Germinal center (tissue), 1 donor: ENCODE measurements at regions not wholly inside any gene's neighbourhood (a gene's known extent, or its start where the extent isn't known, plus 50 kb on each side); places are given as distances from the start of the nearest gene placed in this dataset.

ENCODE experiments used
- DNase-seq: peaks from one replicate; pipeline ENCODE4 v3.0.0; 2012; ENCODE audit warnings: mixed read lengths, low spot score

DNA sequence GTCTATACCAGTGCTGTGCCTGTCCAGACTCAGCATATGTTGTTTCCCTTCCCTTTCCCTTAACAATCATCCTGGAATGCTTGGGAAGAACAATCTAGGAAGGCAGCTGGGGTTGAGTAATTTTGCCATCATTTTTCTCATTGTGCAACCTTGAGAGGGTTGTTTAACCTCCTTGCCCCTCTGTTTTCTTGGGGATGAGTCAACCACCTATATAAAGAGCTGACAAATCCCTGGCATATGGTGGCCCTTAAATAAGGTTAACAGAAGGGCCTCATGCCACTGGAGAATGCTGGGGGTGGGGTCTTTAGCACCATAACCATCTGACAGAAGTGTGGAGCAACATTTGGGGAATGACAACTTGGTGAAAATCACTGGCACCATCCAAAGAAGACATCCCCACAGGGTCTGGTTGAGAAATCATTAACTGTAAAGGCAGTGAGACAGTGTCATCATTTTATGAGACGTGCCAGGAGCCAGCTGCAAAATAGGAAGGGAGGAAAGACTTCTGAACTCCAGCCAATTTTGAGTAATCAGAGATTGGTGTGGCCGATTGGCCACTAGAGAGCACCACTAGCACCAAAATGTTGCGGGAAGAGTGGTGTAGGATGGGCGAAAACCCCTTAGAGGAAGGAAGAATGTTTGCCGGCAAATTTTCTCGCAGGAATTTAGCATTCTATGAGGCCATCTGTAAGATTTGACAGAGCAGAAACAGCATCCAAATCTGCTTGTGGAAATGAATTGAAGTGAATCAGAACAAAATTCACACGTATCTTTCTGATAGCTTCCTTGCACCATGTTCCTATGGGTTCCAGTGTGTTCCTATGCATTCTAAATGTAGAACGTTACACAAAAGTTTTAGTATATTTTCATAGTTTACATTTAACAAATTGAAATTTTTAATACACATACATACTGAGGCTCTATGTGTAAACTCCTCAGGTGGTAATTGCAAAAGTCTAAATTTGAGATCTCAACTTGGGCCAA is 113.8 kb downstream of the MSX2 start:
- DNase-seq = no peak

DNA sequence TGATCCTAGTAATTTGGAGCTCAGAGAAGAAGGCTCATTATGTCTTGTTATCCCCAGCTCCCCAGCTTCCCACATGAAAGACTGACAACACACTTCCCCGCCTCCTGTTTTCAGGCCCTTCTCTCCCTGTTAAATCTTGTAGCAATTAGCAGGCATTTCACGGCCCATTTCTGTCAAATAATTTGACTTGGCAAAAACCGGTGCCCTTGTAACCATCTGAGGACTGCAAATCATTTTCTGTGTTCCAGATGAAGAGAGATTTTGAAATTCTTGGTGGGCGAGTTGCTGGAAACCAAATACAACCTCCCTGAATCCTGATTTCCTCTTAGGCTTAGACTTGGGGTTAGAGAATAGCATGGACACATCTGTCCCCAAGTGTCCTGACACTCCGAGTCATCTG is 109.7 kb downstream of the MSX2 start:
- DNase-seq = no peak

DNA sequence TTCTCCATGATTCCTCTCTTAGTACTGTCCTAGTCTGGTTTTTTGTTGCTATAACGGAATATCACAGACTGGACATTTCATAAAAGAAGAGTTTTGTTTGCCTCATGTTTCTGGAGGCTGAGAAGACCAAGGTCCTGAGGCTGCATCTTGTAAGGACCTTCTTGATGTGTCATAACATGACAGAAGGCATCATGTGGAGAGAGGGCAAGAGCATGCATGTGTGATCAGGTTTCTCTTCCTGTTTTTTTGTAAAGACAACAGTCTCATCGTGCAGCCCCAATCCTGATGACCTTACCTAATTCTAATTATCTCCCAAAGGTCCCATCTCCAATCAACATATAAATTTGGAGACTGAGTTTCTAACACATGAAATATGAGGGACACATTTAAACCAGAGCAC is 108.4 kb downstream of the MSX2 start:
- DNase-seq = no peak

DNA sequence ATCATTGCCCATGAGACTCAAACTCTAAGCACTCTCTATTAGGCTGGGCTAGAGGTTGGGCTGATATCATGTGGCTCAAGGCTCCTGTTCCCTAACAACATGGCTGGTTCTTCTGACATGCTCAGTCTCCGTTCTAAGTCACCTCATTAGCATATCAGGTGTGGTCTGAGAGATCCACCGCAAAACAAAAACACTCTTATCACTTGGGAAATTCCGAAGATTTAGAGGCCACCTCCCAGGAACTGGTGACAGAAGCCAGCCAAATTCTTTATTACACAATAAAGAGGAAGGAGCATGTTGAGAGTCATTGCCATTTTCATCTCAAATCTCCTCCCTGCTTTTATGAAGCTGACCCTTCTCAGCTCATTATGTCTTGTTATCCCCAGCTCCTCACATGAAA is 107.6 kb downstream of the MSX2 start:
- DNase-seq = no peak

DNA sequence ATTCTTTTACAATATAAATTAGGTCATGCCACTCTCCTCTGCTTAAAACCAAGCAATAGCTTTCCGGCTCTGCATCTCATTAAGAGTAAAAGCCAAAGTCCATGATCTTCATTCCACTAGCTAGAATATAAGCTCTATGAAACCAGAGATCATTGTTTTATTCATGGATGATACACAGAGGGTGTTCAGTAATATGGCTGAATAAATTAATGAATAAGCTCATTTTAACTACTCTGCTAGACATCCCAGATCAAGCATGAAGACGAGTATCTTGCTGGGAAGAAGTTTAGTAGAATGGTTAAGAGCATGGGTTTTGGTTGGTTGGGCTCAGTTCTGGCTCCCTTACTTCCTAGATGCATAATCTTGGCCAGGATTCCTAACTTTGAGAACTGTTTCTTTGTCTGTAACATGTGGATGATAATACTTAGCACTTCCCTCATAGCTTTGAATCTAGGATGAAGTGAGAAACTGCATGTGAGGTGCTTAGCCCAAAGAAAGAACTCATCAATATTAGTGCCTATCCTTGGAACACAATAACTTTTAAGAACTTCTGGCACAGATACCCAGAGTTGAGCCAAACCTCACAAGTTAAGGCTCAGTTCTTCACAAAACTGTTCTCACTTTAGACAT is 106.8 kb downstream of the MSX2 start:
- no peak for DNase-seq

DNA sequence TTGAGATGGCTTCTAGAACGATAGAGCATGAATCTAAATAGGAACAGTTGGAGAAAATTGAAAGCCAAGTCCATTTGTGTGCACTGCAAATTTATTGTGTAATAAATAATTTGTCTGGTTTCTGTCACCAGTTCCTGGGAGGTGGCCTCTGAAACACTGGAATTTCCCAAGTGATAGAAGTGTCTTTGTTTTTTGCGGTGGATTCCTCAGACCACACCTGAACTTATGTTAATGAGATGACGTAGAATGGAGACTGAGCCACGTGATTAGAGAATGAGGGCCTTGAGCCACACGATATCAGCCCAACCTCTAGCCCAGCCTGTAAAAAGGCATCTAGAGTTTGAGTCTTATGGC is 105.1 kb downstream of the MSX2 start:
- no peak for DNase-seq

DNA sequence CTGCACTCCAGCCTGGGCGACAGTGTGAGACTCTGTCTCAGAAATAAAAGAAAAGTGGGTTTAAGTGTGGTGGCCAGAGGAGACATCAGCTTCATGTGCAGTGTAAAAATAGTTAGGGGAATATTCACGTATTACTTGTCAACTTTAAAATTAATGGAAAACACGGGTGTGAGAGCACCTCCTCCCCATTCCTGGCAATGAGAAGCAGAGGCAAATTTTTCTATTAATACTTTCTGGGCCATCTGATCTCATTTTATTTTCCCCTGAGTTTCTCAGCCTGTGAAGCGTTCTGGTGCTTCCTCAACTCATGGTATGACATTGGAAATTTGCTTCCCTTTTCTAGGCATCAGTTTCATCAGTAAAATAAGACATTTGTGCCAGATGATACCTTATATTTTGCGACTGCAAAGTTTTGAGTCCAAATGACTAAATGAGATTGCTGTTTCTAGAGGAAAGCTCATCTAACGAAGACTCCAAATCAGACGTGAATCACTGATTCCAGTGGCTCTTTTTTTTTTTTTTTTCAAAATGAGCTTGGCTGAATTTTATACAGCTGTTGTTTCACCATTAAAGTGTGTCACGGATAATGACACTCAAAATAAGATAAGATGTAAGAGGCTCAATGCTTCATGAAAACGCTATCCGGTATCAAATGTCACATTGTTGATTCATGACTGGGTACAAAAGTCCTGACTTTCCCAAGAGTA is 104.6 kb downstream of the MSX2 start:
- no peak for DNase-seq

DNA sequence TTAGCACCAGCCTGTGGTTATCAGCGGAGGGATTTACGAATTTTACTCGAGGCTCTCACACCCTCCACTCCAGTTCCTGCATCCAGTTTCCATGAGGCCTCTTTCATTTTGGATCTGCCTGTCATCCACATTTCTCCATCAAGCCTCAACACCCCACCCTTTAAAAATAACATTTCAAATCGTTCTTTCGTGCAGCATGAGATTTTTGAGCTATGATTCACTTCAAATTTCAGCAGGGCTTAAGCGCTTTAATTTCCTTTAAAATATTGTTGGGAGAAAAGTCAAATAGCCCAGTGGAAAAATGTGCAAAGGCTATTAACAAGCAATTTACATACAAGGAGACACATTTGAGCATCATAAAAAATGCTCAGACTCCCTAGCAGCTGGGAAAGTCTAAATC is 103.2 kb downstream of the MSX2 start:
- no peak for DNase-seq

DNA sequence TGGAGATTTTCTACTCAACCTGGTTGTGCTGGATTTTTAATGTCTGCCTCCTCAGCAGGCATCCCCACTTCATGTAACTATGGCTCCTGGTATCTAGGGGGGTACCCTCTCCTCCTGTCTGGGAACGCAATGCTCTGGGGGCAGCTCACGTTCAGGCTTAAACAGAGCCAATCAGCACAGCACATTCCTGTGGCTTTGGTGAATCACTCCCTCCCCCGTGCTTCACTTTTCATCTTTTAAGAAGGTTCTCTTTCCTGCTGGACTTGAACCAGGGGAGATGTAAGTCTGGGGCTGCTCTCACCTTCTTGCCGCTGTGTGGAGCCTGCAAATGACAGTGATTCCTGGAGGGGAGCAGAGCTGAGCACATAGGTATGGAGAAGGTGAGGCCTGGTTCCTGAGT is 101.2 kb downstream of the MSX2 start:
- no peak for DNase-seq

DNA sequence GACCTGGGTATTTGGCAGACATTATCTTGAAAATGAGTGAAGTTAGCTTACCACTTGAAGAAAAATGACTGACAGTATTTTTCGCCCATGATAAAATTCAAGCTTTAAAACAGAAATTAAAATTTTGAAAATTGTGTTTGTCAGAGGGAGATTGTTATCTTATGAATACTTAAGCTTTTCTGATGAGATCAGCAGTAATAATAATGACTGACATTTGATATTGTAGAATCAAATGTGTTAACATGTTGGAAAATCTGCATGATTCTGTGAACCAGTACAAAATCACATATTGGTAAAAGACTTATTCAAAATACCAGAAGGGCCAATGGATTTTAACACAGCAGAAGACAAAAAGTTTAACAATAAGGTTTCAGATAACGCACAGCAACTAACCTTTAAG is 94.0 kb downstream of the MSX2 start:
- DNase-seq = no peak

DNA sequence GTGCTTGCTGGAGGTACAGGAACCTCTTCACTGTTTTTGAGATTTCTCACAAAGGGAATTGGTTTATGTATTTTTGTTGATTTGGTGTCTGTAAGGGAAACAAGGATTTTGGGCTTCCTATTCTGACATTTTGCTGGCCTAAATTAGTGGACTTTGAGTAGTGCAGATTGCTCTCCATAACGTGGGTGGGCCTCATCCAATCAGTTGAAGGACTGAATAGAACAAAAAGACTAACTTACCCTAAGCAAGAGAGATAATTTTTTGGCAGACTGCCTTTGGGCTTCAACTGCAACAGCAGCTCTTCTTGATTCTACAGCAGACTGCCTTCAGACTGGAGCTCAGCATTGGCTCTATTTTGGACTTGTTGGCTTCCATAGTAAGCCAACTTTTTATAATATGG is 93.2 kb downstream of the MSX2 start:
- no peak for DNase-seq

DNA sequence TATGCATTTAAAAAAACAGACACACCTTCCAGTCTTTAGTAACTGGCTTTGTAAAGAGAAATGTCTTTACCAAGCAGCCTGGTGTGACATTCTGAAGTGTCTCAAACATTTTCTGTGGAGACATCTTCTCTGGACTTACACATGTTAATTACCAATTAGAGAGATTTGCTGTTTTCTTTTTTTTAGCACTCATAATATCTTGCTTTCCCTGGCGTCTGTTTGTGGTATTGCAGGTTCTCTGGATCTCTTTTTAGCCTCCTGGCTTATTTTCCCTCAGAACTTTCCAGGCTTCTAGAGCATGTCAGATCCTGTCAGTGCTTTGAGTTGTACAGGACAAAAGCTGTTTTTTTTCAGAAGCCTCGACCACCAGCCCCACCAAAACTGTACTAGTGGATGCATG is 92.5 kb downstream of the MSX2 start:
- DNase-seq = no peak

DNA sequence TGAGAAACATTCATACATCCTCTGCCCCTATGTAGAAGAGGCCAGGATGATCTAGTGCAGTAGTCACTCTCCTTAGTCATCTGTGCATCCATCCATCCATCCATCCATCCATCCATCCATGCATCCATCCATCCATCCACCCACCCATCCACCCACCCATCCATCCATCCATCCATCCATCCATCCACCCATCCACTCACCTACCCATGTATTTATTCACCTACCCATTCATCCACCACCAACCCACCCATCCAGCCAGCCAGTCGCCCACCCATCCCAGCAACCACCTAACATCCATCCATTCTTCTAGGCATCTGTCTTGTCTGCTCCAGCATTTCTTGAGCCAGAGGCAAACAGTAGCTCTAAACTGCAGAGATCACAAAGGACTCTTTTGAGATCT is 87.1 kb downstream of the MSX2 start:
- DNase-seq = no peak

DNA sequence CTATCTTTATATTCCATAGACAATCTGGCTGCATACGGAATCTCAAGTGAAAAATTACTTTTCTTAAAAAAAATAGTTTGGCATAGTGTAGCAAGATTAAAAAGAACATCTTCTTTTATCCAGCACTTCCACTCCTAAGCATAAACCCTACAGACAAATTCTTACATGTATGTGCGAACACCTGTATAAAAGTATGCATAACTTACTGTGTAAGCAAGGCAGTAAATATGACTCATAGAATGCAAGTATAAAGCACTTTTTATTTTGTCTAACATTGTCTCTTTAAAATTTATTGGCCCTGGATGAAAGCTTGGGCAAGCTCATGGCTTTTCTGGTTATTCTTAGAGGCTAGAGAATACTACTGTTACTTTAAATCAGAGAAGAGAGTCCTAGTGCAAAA is 86.4 kb downstream of the MSX2 start:
- no peak for DNase-seq

DNA sequence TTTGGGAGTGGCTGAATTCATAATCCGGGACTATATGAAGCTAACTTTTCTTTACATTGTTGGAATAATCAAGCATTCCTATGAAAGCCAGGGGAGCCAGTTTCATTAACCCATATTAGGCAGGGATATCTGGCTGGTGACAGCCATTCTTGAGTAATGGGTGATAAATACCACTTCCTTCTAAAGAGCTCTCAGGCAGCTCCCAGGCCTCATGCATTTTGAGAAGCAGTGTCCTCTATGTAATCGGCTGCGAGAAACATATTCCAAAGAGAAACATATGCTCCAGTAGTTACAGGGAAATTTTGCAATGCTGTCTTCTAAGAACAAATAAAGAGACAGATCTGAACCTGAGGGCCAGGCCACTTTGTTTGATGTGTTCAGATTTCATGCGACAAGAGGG is 83.1 kb downstream of the MSX2 start:
- DNase-seq = no peak

DNA sequence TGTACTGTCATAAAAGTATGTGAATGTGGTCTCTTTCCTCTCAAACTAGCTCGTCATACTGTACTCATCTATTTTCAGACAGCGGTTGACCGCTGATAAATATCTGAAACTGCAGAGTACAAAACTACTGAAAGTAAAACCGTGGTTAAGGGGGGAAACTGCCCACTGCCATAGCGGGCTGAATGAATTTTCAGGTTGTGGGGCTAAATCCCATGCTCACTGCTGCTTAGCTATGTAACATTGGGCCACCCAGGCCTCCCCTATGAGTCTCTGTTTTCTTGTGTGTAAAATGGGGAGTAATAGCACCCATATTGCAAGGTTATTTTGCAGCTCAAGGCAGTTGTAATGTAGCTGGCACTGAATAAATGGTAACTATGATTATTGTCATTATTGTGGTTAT is 82.3 kb downstream of the MSX2 start:
- DNase-seq = no peak

DNA sequence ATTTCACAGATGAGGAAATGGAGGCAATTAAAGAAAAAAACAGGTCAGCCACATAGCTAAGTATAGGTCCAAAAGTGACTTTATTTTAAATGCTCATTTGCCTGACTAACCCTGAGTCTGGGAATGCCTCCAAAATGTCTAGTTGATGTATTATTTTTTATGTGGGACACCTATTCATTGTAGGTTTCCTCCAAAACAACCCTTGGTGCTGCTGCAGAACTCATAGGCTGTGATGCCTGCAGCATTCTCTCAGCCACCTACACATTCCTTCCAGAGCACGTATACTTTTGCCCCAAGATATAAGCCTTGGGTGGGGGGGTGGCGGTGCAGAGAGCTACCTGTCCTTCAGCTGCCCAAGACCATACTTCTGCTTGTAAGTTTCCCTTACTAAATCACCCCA is 77.4 kb downstream of the MSX2 start:
- DNase-seq = no peak

DNA sequence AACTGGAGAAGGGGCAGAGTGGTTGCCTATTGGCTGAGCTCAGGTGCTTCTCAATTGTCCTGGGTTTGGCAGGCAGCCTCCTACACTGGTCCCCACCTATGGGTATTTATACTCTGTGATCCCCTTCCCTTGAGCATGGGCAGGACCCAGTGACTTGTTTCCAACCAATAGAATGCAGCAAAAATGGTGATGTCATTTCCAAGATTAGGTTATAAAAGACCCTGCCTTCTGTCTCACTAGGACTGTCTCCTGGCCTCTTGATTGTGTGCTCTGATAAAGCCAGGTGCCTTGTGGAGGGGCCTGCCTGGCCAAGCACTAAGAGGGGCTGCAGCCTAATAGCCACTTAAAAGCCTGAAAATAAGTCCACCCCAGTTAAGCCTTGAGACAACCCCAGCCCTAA is 76.1 kb downstream of the MSX2 start:
- DNase-seq = no peak

DNA sequence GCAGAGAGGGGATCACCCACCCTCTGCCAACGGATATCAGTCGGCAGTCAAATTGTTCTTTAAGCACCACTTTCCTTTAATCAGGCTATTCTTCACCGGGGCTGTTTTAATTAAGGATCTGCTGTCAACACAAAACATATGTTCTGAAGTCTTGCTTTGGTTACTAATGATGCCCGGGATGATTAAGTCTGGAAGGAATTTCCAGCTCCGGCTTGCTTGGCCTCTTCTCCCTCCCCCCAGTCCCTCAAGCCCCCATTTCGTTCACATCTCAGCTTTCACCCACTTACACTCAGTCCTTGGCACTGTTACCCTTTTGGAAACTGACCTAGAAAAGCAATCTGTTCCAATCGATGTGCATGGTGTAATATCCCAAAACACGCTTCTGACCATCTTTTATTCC is 74.7 kb downstream of the MSX2 start:
- no peak for DNase-seq

DNA sequence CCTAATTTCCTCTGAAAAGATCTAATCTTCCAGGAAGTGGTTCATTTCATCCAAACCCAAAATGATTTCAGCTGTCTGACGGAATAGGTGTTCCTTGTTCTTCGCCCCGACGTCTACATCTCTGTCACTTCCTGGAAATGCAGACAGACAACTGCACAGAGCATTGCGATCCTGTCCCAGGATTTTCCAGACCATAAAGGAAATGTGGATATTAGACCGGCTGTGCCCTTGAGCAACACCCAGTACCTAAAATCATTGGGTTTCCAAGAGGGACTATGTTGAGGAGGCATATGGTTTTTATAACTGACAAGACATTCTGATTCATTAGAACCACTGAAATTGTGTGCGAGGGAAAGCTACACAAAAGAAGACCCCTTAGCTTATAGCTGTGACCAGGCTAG is 74.2 kb downstream of the MSX2 start:
- DNase-seq = no peak

DNA sequence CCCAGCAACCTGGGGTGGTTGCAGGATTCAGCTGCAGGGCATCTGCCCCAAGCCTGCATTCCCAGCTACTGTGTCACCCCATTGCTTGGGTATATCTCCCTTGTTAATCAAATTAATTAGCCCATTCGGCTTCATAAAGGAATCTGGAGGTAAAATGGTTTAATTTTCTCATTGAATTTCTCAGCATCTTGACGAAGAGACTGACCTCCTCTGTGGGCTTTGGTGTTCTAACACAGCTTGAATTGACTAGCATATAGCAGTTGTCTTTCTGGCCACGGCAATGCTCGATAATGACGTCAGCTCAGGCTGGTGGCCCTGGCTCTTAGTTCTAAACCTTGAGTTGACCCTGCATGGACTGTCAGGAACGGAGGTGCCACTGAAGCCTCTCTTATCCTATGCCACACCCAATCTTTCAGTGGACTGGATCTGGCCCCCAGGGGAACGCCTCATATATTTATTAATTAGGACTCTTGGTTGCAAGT is 72.4 kb downstream of the MSX2 start:
- DNase-seq = no peak

DNA sequence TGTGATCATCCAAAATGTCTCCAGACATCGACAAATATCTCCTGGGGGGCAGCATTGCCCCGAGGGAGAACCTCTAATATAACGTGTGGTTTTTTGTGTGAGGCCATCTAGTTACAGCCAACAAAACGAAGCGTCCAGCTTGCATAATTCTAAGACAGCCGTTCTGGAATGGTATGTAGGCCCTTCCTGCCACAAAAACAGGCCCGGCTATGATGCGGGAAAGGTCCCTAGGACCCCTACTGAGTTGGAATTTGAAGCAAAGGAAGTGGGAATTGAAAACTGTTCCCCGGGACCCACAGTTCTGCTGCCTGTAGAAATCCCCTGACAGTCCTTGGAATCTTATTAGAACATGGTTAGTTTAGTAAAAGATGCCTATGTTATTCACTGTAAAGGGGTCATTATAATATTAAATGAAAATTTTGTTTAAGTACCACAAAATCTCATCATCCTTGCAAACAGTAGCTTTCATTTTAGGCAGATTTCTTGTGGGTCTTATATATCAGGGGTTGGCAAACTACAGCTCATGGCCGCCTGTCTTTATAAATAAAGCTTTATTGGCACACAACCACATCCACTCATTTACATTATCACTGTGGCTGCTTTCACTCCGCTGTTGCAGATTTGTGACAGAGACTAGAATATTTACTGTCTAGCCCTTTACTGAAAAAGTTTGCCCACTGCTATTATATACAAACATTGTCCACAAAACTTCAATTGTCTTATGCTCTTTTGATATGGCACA is 70.7 kb downstream of the MSX2 start:
- DNase-seq = no peak
